K562 (cell line): ENCODE measurements at regions not wholly inside any gene's neighbourhood (a gene's known extent, or its start where the extent isn't known, plus 50 kb on each side); places are given as distances from the start of the nearest gene placed in this dataset.

Experiments
- ATAC-seq: fragments of 200-7000 bp; cut with Tn5 transposase; 3 replicates; pipeline ENCODE4 v1.9.1; 2020; ENCODE audit warnings: moderate library complexity
- BruUV-seq: library from RNA; stranded (reverse); fragments of 400-500 nt; replicated peaks from 2 replicates; lab custom pipeline; 2021; lab: Mats Ljungman, UMichigan
- CTCF ChIA-PET: fragments of 300-600 bp; formaldehyde crosslinking; extraction: SDS; loops from one replicate; lab custom pipeline; 2021; ENCODE audit warnings: low intra/inter-chr PET ratio; lab: Yijun Ruan, JAX
- POLR2A ChIA-PET: fragments of 300-600, 350-650 bp; sonication (Branson Sonifier 250); formaldehyde crosslinking; extraction: SDS; loops from one replicate; lab custom pipeline; 2021; ENCODE audit warnings: antibody characterized with exemption, inconsistent platforms; lab: Yijun Ruan, JAX
- DNase-seq, 4 experiments: peaks; one replicate each; pipeline versions ENCODE4 v3.0.0 to v3.0.0-alpha.2; 2011 to 2018; ENCODE audit warnings: low spot score in 3 of 4, mixed read lengths in 3 of 4; ENCODE audit errors: extremely low read depth in 1 of 4
- FAIRE-seq: peaks from 2 replicates; lab custom pipeline; 2011; peaks lifted over from hg19 to GRCh38; lab: Jason Lieb, UNC
- H2AFZ ChIP-seq: 2 replicates; pipeline ENCODE4 v1.6.0; 2011; ENCODE audit warnings: low read depth, low read length, control low read depth, inconsistent platforms
- H3K27ac ChIP-seq: fragments of 200-600 bp; 3 replicates; pipeline ENCODE4 v1.8.0; 2011; ENCODE audit warnings: low read depth, mild to moderate bottlenecking, control low read depth, inconsistent platforms, low read length, moderate library complexity, mixed read lengths; ENCODE audit errors: extremely low read depth
- H3K27me3 ChIP-seq, 2 experiments: fragments of 300-600 bp in 1 of 2; 2 replicates in 1 of 2; 3 replicates in 1 of 2; pipeline versions ENCODE4 v1.6.0 to v1.8.0; 2011; ENCODE audit warnings: inconsistent platforms in 2 of 2, low read length in 2 of 2, mild to moderate bottlenecking in 1 of 2, mixed read lengths in 1 of 2, moderate library complexity in 1 of 2; ENCODE audit not compliant: control insufficient read depth in 2 of 2, insufficient read depth in 2 of 2
- H3K36me3 ChIP-seq: fragments of 300-600 bp; 3 replicates; pipeline ENCODE4 v1.8.0; 2011; ENCODE audit warnings: mild to moderate bottlenecking, low read length, inconsistent platforms; ENCODE audit not compliant: control insufficient read depth, insufficient read depth
- H3K4me1 ChIP-seq, 2 experiments: fragments of 200-600 bp in 1 of 2; replicated peaks in 1 of 2; 2 replicates in 1 of 2; 3 replicates in 1 of 2; pipeline versions ENCODE4 v1.5.1 to v1.8.0; 2011; ENCODE audit warnings: inconsistent platforms in 2 of 2, low read length in 2 of 2, mild to moderate bottlenecking in 1 of 2, mixed read lengths in 1 of 2, moderate library complexity in 1 of 2; ENCODE audit not compliant: control insufficient read depth in 2 of 2, insufficient read depth in 2 of 2
- H3K4me2 ChIP-seq: 2 replicates; pipeline ENCODE4 v1.6.1; 2011; ENCODE audit warnings: low read length, control low read depth, inconsistent platforms, mixed read lengths; ENCODE audit not compliant: insufficient read depth
- H3K4me3 ChIP-seq: fragments of 200-600 bp; sonication (generic), shearing (Covaris generic); 2 replicates; pipeline ENCODE4 v1.5.1; 2016; ENCODE audit warnings: control low read depth, inconsistent platforms
- H3K79me2 ChIP-seq: fragments of 200-600 bp; 3 replicates; pipeline ENCODE4 v1.8.0; 2011; ENCODE audit warnings: low read length, inconsistent platforms; ENCODE audit not compliant: control insufficient read depth, insufficient read depth
- H3K9ac ChIP-seq, 2 experiments: 2 replicates each; pipeline versions ENCODE4 v1.6.0 to v1.6.1; 2011; ENCODE audit warnings: low read depth in 2 of 2, low read length in 2 of 2, control low read depth in 1 of 2, inconsistent platforms in 1 of 2, mild to moderate bottlenecking in 1 of 2, mixed read lengths in 1 of 2; ENCODE audit not compliant: insufficient read depth in 1 of 2
- H3K9me1 ChIP-seq: one replicate; pipeline ENCODE4 v1.6.0; 2011; ENCODE audit warnings: inconsistent platforms, mild to moderate bottlenecking, low read length, moderate library complexity; ENCODE audit not compliant: control insufficient read depth, insufficient read depth
- H3K9me3 ChIP-seq: replicated peaks from 2 replicates; pipeline ENCODE4 v1.5.1; 2011; ENCODE audit warnings: low read depth, low read length, inconsistent platforms; ENCODE audit not compliant: control insufficient read depth, insufficient read depth
- H4K20me1 ChIP-seq: replicated peaks from 2 replicates; pipeline ENCODE4 v1.6.1; 2011; ENCODE audit warnings: low read length, inconsistent platforms, mixed read lengths; ENCODE audit not compliant: control insufficient read depth, insufficient read depth
- CHD7 ChIP-seq: fragments of 200-600 bp; sonication (generic); IDR thresholded peaks from one replicate; pipeline ENCODE4 v1.6.1; 2012; ENCODE audit warnings: mild to moderate bottlenecking, low read depth, low read length, inconsistent platforms
- HMG20A ChIP-seq: fragments of 450-650 bp; formaldehyde crosslinking; conservative IDR thresholded peaks from 2 replicates; pipeline ENCODE4 v1.4.0; 2020; ENCODE audit warnings: mild to moderate bottlenecking, mixed read lengths
- KLF10 ChIP-seq: fragments of 250-450 bp; sonication (Bioruptor Pico); IDR thresholded peaks from 2 replicates; pipeline ENCODE4 v1.6.1; 2021; ENCODE audit warnings: matching md5 sums
- POLR2AphosphoS5 ChIP-seq: IDR thresholded peaks from 2 replicates; pipeline ENCODE4 v1.6.1; 2011; ENCODE audit warnings: mild to moderate bottlenecking, low read depth, low read length, moderate library complexity; ENCODE audit not compliant: control insufficient read depth, insufficient read depth
- SIN3B ChIP-seq: fragments of 450-650 bp; IDR thresholded peaks from 2 replicates; pipeline ENCODE4 v1.6.1; 2017; ENCODE audit warnings: low read depth, mild to moderate bottlenecking, moderate library complexity
- SMARCC2 ChIP-seq: fragments of 450-650 bp; IDR thresholded peaks from 2 replicates; pipeline ENCODE4 v1.6.1; 2017; ENCODE audit warnings: antibody characterized with exemption, moderate library complexity, mild to moderate bottlenecking, low read depth
- ZNF583 ChIP-seq: fragments of 250-450 bp; sonication (Bioruptor Pico); IDR thresholded peaks from 2 replicates; pipeline ENCODE4 v1.4.0; 2020
- WGBS: fragments of 100-300 bp; shearing (Covaris generic); methylation state at CpG from one replicate; pipeline ENCODE4 v1.1.6; 2016; ENCODE audit warnings: low coverage, mixed read lengths; ENCODE audit not compliant: insufficient coverage; ENCODE audit errors: missing lambda C conversion rate; 5-methylcytosine and 5-hydroxymethylcytosine counted together
- in situ Hi-C: fragments of 300-500 bp; cut with MboI; formaldehyde crosslinking; loops from 4 replicates; pipeline ENCODE4 v1.15.0; 2018; ENCODE audit warnings: inconsistent platforms, mixed read lengths
- intact Hi-C: fragments of 100-400 bp; cut with micrococcal nuclease; formaldehyde crosslinking; loops from 2 replicates; pipeline ENCODE4 v1.14.2; 2022
- TF ChIP-seq, protein P1 (sequence below): IDR thresholded peaks from 3 replicates; pipeline ENCODE4 v1.6.1; 2011; ENCODE audit warnings: borderline replicate concordance, mild to moderate bottlenecking, moderate library complexity; ENCODE audit not compliant: insufficient read length; ENCODE audit errors: extremely low read depth
- TF ChIP-seq, protein P2 (sequence below): fragments of 250-450 bp; sonication (Bioruptor Pico); IDR thresholded peaks from 2 replicates; pipeline ENCODE4 v1.9.0; 2021; ENCODE audit warnings: mild to moderate bottlenecking

DNA sequence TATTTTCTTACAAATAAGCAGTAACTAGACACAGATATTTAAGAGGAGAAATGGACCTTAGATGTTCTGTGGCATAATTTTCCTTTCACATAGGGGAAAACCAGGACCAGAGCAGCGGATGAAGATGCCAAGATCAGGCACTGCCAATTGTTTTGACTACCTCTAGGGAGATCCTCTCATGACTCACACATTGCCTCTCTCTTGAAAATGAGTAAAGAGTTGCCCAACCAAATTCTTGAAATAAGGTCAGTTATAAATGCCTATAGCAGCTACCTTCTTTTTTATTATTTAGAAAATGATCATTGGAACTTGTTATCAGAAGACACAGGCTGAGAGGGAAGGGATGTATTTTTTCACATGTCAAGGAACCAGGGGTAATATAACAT is 263.4 kb upstream of the PLEKHG7 start:
- CTCF ChIA-PET: no interaction called here
- no peaks in the 10 kb centered on the region for H3K27me3 ChIP-seq
- no peak for DNase-seq
- H3K27ac ChIP-seq: no peak overlapping the region
- H3K4me3 ChIP-seq: no peak overlapping the region
- H3K36me3 ChIP-seq: no peaks in the 10 kb centered on the region
- in situ Hi-C loops (no loop called here), intact Hi-C loops (no loop called here)
- no peaks in the 10 kb centered on the region for H4K20me1 ChIP-seq
- no peaks in the 10 kb centered on the region for H3K9me1 ChIP-seq
- WGBS: 37% methylated on average over 1 of the region's 1 CpG
- H3K9me3 ChIP-seq: no peaks in the 10 kb centered on the region
- no peak overlapping the region for H2AFZ ChIP-seq
- FAIRE-seq: no peak
- no TSS peak for BruUV-seq
- ATAC-seq: no peak
- no peaks in the 10 kb centered on the region for H3K79me2 ChIP-seq
- H3K4me2 ChIP-seq: no peak overlapping the region
- POLR2A ChIA-PET: interaction anchor here (0.6 kb wide), 1 partner anchor 193 kb away, joined by 3 read pairs; no protein-coding TSS in a partner anchor
- peaks cover 0 to 2% of the 10 kb centered on the region in 2 experiments; a peak in 1 of 5 replicates for H3K4me1 ChIP-seq
- H3K9ac ChIP-seq: no peak overlapping the region
- no peak for TF ChIP-seq HMG20A (CRISPR knock-in tag)
- TF ChIP-seq KLF10 (CRISPR knock-in tag): no peak
- TF ChIP-seq POLR2AphosphoS5: no peak
- no peak for TF ChIP-seq CHD7
- no peak for TF ChIP-seq SIN3B
- TF ChIP-seq, protein P1, sequence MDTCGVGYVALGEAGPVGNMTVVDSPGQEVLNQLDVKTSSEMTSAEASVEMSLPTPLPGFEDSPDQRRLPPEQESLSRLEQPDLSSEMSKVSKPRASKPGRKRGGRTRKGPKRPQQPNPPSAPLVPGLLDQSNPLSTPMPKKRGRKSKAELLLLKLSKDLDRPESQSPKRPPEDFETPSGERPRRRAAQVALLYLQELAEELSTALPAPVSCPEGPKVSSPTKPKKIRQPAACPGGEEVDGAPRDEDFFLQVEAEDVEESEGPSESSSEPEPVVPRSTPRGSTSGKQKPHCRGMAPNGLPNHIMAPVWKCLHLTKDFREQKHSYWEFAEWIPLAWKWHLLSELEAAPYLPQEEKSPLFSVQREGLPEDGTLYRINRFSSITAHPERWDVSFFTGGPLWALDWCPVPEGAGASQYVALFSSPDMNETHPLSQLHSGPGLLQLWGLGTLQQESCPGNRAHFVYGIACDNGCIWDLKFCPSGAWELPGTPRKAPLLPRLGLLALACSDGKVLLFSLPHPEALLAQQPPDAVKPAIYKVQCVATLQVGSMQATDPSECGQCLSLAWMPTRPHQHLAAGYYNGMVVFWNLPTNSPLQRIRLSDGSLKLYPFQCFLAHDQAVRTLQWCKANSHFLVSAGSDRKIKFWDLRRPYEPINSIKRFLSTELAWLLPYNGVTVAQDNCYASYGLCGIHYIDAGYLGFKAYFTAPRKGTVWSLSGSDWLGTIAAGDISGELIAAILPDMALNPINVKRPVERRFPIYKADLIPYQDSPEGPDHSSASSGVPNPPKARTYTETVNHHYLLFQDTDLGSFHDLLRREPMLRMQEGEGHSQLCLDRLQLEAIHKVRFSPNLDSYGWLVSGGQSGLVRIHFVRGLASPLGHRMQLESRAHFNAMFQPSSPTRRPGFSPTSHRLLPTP: no peak
- TF ChIP-seq SMARCC2: no peak
- TF ChIP-seq ZNF583 (CRISPR knock-in tag): no peak
- TF ChIP-seq, protein P2, sequence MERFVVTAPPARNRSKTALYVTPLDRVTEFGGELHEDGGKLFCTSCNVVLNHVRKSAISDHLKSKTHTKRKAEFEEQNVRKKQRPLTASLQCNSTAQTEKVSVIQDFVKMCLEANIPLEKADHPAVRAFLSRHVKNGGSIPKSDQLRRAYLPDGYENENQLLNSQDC (CRISPR knock-in tag): no peak
